HFF-Myc (cell line): ENCODE measurements at regions not wholly inside any gene's neighbourhood (a gene's known extent, or its start where the extent isn't known, plus 50 kb on each side); places are given as distances from the start of the nearest gene placed in this dataset.

Experiments
- DNase-seq: peaks from one replicate; pipeline ENCODE4 v3.0.0-alpha.2; 2011; ENCODE audit warnings: low read depth; ENCODE audit errors: extremely low read depth
- H3K4me3 ChIP-seq: replicated peaks from 2 replicates; pipeline ENCODE4 v1.5.1; 2011; ENCODE audit warnings: low read depth, mild to moderate bottlenecking, control low read depth, low read length
- CTCF ChIP-seq: IDR thresholded peaks from 2 replicates; pipeline ENCODE4 v1.5.1; 2012; ENCODE audit warnings: mild to moderate bottlenecking, low read depth, low read length, control low read depth; ENCODE audit errors: missing control alignments

GRCh38 chr6:103456652-103457051, 1403.1 kb downstream of the HACE1 start:
- TF ChIP-seq CTCF: no peak
- no peak for DNase-seq
- no peak overlapping the region for H3K4me3 ChIP-seq

- H3K4me3 ChIP-seq: no peak overlapping the region
- no peak for TF ChIP-seq CTCF
- DNase-seq: no peak
These were observed 1404.4 kb downstream of the HACE1 start for GRCh38 chr6:103455275-103455674.

- no peak for TF ChIP-seq CTCF
- no peak for DNase-seq
- H3K4me3 ChIP-seq: no peak overlapping the region
These were observed 1450.2 kb downstream of the HACE1 start for GRCh38 chr6:103409475-103409874.

- no peak overlapping the region for H3K4me3 ChIP-seq
- TF ChIP-seq CTCF: no peak
- no peak for DNase-seq
These were observed 1454.4 kb downstream of the HACE1 start for GRCh38 chr6:103405321-103405720.

GRCh38 chr6:103404799-103405198, 1454.9 kb downstream of the HACE1 start:
- no peak for DNase-seq
- H3K4me3 ChIP-seq: no peak overlapping the region
- TF ChIP-seq CTCF: no peak

- H3K4me3 ChIP-seq: no peak overlapping the region
- TF ChIP-seq CTCF: no peak
- no peak for DNase-seq
These were observed 1463.0 kb downstream of the HACE1 start for GRCh38 chr6:103396768-103397167.

- DNase-seq: no peak
- no peak for TF ChIP-seq CTCF
- H3K4me3 ChIP-seq: no peak overlapping the region
These were observed 1480.4 kb downstream of the HACE1 start for GRCh38 chr6:103379272-103379671.
